Ovary (tissue), 3 donors: ENCODE measurements at regions not wholly inside any gene's neighbourhood (a gene's known extent, or its start where the extent isn't known, plus 50 kb on each side); places are given as distances from the start of the nearest gene placed in this dataset.

Source experiments
- CTCF ChIP-seq, 3 donors: fragments of 450-650 bp in 2 of 3; fragments of 200-600 bp in 1 of 3; IDR thresholded peaks; one replicate each; pipeline versions ENCODE4 v1.5.1 to v1.8.0; 2016 to 2022; ENCODE audit warnings: antibody characterized with exemption in 3 of 3, mild to moderate bottlenecking in 1 of 3
- EP300 ChIP-seq: sonication (generic); formaldehyde crosslinking; IDR thresholded peaks from one replicate; pipeline ENCODE4 v1.6.1; 2017; ENCODE audit warnings: antibody characterized with exemption
- POLR2A ChIP-seq: fragments of 450-650 bp; IDR thresholded peaks from one replicate; pipeline ENCODE4 v1.6.1; 2017; ENCODE audit warnings: antibody characterized with exemption, mild to moderate bottlenecking, moderate library complexity
- donor health status: DM: no; HTN: no; CAD: no.

- TF ChIP-seq CTCF (IDR thresholded peaks at IDR 0.05) (no peak), EP300 (no peak), POLR2A (no peak)
These were observed 138.0 kb downstream of the SOX4 start for GRCh38 chr6:21731411-21732031.
